ENCODE measurements at regions not wholly inside any gene's neighbourhood (a gene's known extent, or its start where the extent isn't known, plus 50 kb on each side); places are given as distances from the start of the nearest gene placed in this dataset.

- Histone ChIP-seq H3K4me1 (replicated peaks in 1 of 2) (no peaks in the 10 kb centered on the region), H3K4me3 (no peak overlapping the region), H3K27ac (no peak overlapping the region)
- in situ Hi-C loops (cut with MboI; ENCODE audit: low pct_unique_long_range_greater_than_20kb in 2 of 9, low sequenced_read_pairs in 9 of 9, unreplicated experiment in 9 of 9), result no loop called here
- 20 to 100% (median 97%) methylated on average over 1 to 2 of the region's 2 CpGs; no CpG with 5 or more reads in 2 of the 10 experiments for WGBS, 10 experiments
- no peak for ATAC-seq (replicated peaks in 6 of 8)
These were observed 502.4 kb upstream of the CDH11 start for GRCh38 chr16:65624229-65624628.

GRCh38 chr16:65622871-65623270, 501.0 kb upstream of the CDH11 start:
- 80 to 100% (median 100%) methylated on average over 1 to 2 of the region's 4 CpGs; no CpG with 5 or more reads in 7 of the 10 experiments for WGBS, 10 experiments
- in situ Hi-C loops (cut with MboI; ENCODE audit: low pct_unique_long_range_greater_than_20kb in 2 of 9, low sequenced_read_pairs in 9 of 9, unreplicated experiment in 9 of 9), result no loop called here
- H3K27ac ChIP-seq, result no peak overlapping the region
- H3K4me3 ChIP-seq, result no peak overlapping the region
- no peak for ATAC-seq (replicated peaks in 6 of 8)
- no peaks in the 10 kb centered on the region for H3K4me1 ChIP-seq (replicated peaks in 1 of 2)

GRCh38 chr16:65622151-65622550, 500.3 kb upstream of the CDH11 start:
- WGBS, 10 experiments, result 69 to 94% (median 80%) methylated on average over 1 to 3 of the region's 5 CpGs; no CpG with 5 or more reads in 3 of the 10 experiments
- in situ Hi-C loops (cut with MboI; ENCODE audit: low pct_unique_long_range_greater_than_20kb in 2 of 9, low sequenced_read_pairs in 9 of 9, unreplicated experiment in 9 of 9), result no loop called here
- no peak overlapping the region for H3K4me3 ChIP-seq
- no peak for ATAC-seq (replicated peaks in 6 of 8)
- H3K4me1 ChIP-seq (replicated peaks in 1 of 2), result no peaks in the 10 kb centered on the region
- H3K27ac ChIP-seq, result no peak overlapping the region

- H3K4me3 ChIP-seq, result no peak overlapping the region
- peak in 2 of 8 experiments; percentile 39 to 49 for ATAC-seq (replicated peaks in 6 of 8)
- 20 to 83% (median 58%) methylated on average over 1 to 3 of the region's 3 CpGs; no CpG with 5 or more reads in 3 of the 10 experiments for WGBS, 10 experiments
- in situ Hi-C loops (cut with MboI; ENCODE audit: low pct_unique_long_range_greater_than_20kb in 2 of 9, low sequenced_read_pairs in 9 of 9, unreplicated experiment in 9 of 9), result no loop called here
- H3K4me1 ChIP-seq (replicated peaks in 1 of 2), result no peaks in the 10 kb centered on the region
- no peak overlapping the region for H3K27ac ChIP-seq
These were observed 499.8 kb upstream of the CDH11 start for GRCh38 chr16:65621640-65622039.

GRCh38 chr16:65619606-65620005, 497.7 kb upstream of the CDH11 start:
- in situ Hi-C loops (cut with MboI; ENCODE audit: low pct_unique_long_range_greater_than_20kb in 2 of 9, low sequenced_read_pairs in 9 of 9, unreplicated experiment in 9 of 9), result no loop called here
- 47 to 92% (median 66%) methylated on average over 1 to 3 of the region's 3 CpGs for WGBS, 10 experiments
- H3K4me3 ChIP-seq, result no peak overlapping the region
- no peaks in the 10 kb centered on the region for H3K4me1 ChIP-seq (replicated peaks in 1 of 2)
- no peak for ATAC-seq (replicated peaks in 6 of 8)
- H3K27ac ChIP-seq, result no peak overlapping the region

- WGBS, 10 experiments, result 17 to 100% (median 79%) methylated on average over 1 of the region's 1 CpG; no CpG with 5 or more reads in 1 of the 10 experiments
These were observed 497.1 kb upstream of the CDH11 start for GRCh38 chr16:65618931-65619330.

GRCh38 chr16:65618333-65618732, 496.5 kb upstream of the CDH11 start:
- Histone ChIP-seq H3K4me3 (no peak overlapping the region), H3K4me1 (replicated peaks in 1 of 2) (no peaks in the 10 kb centered on the region), H3K27ac (no peak overlapping the region)
- 0 to 60% (median 43%) methylated on average over 1 of the region's 2 CpGs; no CpG with 5 or more reads in 7 of the 10 experiments for WGBS, 10 experiments
- in situ Hi-C loops (cut with MboI; ENCODE audit: low pct_unique_long_range_greater_than_20kb in 2 of 9, low sequenced_read_pairs in 9 of 9, unreplicated experiment in 9 of 9), result no loop called here
- ATAC-seq (replicated peaks in 6 of 8), result no peak

More at GRCh38 chr16:65618931-65619330, 497.1 kb upstream of the CDH11 start:
- ATAC-seq (replicated peaks in 6 of 8), result no peak
- in situ Hi-C loops (cut with MboI; ENCODE audit: low pct_unique_long_range_greater_than_20kb in 2 of 9, low sequenced_read_pairs in 9 of 9, unreplicated experiment in 9 of 9), result no loop called here
- Histone ChIP-seq H3K4me3 (no peak overlapping the region), H3K4me1 (replicated peaks in 1 of 2) (no peaks in the 10 kb centered on the region), H3K27ac (no peak overlapping the region)

GRCh38 chr16:65617421-65617820, 495.6 kb upstream of the CDH11 start:
- H3K4me1 ChIP-seq (replicated peaks in 1 of 2), result no peaks in the 10 kb centered on the region
- H3K27ac ChIP-seq, result no peak overlapping the region
- ATAC-seq (replicated peaks in 6 of 8), result no peak
- in situ Hi-C loops (cut with MboI; ENCODE audit: low pct_unique_long_range_greater_than_20kb in 2 of 9, low sequenced_read_pairs in 9 of 9, unreplicated experiment in 9 of 9), result no loop called here
- H3K4me3 ChIP-seq, result no peak overlapping the region
- 0 to 92% (median 66%) methylated on average over 1 to 3 of the region's 3 CpGs for WGBS, 10 experiments

- Histone ChIP-seq H3K4me1 (replicated peaks in 1 of 2) (no peaks in the 10 kb centered on the region), H3K27ac (no peak overlapping the region), H3K4me3 (no peak overlapping the region)
- in situ Hi-C loops (cut with MboI; ENCODE audit: low pct_unique_long_range_greater_than_20kb in 2 of 9, low sequenced_read_pairs in 9 of 9, unreplicated experiment in 9 of 9), result no loop called here
- peak in 4 of 8 experiments; percentile 19 to 85 (median 52) for ATAC-seq (replicated peaks in 6 of 8)
These were observed 486.6 kb upstream of the CDH11 start for GRCh38 chr16:65608455-65608854.

GRCh38 chr16:65604771-65605170, 482.9 kb upstream of the CDH11 start:
- Histone ChIP-seq H3K4me3 (no peak overlapping the region), H3K27ac (no peak overlapping the region), H3K4me1 (replicated peaks in 1 of 2) (no peaks in the 10 kb centered on the region)
- WGBS, 10 experiments, result 57 to 100% (median 92%) methylated on average over 1 to 3 of the region's 3 CpGs; no CpG with 5 or more reads in 2 of the 10 experiments
- in situ Hi-C loops (cut with MboI; ENCODE audit: low pct_unique_long_range_greater_than_20kb in 2 of 9, low sequenced_read_pairs in 9 of 9, unreplicated experiment in 9 of 9), result no loop called here
- ATAC-seq (replicated peaks in 6 of 8), result no peak

- 0 to 100% (median 96%) methylated on average over 1 to 2 of the region's 3 CpGs; no CpG with 5 or more reads in 4 of the 10 experiments for WGBS, 10 experiments
- Histone ChIP-seq H3K27ac (no peak overlapping the region), H3K4me3 (no peak overlapping the region), H3K4me1 (replicated peaks in 1 of 2) (no peaks in the 10 kb centered on the region)
- ATAC-seq (replicated peaks in 6 of 8), result no peak
- in situ Hi-C loops (cut with MboI; ENCODE audit: low pct_unique_long_range_greater_than_20kb in 2 of 9, low sequenced_read_pairs in 9 of 9, unreplicated experiment in 9 of 9), result no loop called here
These were observed 479.9 kb upstream of the CDH11 start for GRCh38 chr16:65601781-65602180.

- Histone ChIP-seq H3K4me1 (replicated peaks in 1 of 2) (no peaks in the 10 kb centered on the region), H3K27ac (no peak overlapping the region), H3K4me3 (no peak overlapping the region)
- in situ Hi-C loops (cut with MboI; ENCODE audit: low pct_unique_long_range_greater_than_20kb in 2 of 9, low sequenced_read_pairs in 9 of 9, unreplicated experiment in 9 of 9), result no loop called here
- 51 to 100% (median 90%) methylated on average over 1 to 3 of the region's 3 CpGs for WGBS, 10 experiments
- ATAC-seq (replicated peaks in 6 of 8), result no peak
These were observed 478.8 kb upstream of the CDH11 start for GRCh38 chr16:65600629-65601028.

- Histone ChIP-seq H3K4me1 (replicated peaks in 1 of 2) (no peaks in the 10 kb centered on the region), H3K4me3 (no peak overlapping the region), H3K27ac (no peak overlapping the region)
- in situ Hi-C loops (cut with MboI; ENCODE audit: low pct_unique_long_range_greater_than_20kb in 2 of 9, low sequenced_read_pairs in 9 of 9, unreplicated experiment in 9 of 9), result no loop called here
- WGBS, 10 experiments, result 0 to 80% (median 67%) methylated on average over 1 to 3 of the region's 4 CpGs; no CpG with 5 or more reads in 3 of the 10 experiments
- ATAC-seq (replicated peaks in 6 of 8), result no peak
These were observed 478.2 kb upstream of the CDH11 start for GRCh38 chr16:65600046-65600445.

GRCh38 chr16:65598621-65599020, 476.8 kb upstream of the CDH11 start:
- H3K4me1 ChIP-seq (replicated peaks in 1 of 2), result no peaks in the 10 kb centered on the region
- 20 to 89% (median 72%) methylated on average over 1 to 3 of the region's 3 CpGs; no CpG with 5 or more reads in 4 of the 10 experiments for WGBS, 10 experiments
- H3K27ac ChIP-seq, result no peak overlapping the region
- in situ Hi-C loops (cut with MboI; ENCODE audit: low pct_unique_long_range_greater_than_20kb in 2 of 9, low sequenced_read_pairs in 9 of 9, unreplicated experiment in 9 of 9), result no loop called here
- H3K4me3 ChIP-seq, result no peak overlapping the region
- ATAC-seq (replicated peaks in 6 of 8), result peak in 2 of 8 experiments; percentile 12 to 28
